Spleen (tissue), 11 donors: ENCODE measurements at regions not wholly inside any gene's neighbourhood (a gene's known extent, or its start where the extent isn't known, plus 50 kb on each side); places are given as distances from the start of the nearest gene placed in this dataset.

ENCODE experiments used
- DNase-seq: peaks from one replicate; pipeline ENCODE4 v3.0.0-alpha.2; 2020
- H3K27ac ChIP-seq, 8 donors: fragments of 200-600 bp; sonication (generic) in 7 of 8; 1 replicate in 4 of 8; 2 replicates in 4 of 8; pipeline versions ENCODE4 v1.5.0 to v1.8.0; 2016 to 2021; ENCODE audit warnings: inconsistent platforms in 4 of 8, mild to moderate bottlenecking in 4 of 8, moderate library complexity in 1 of 8
- H3K27me3 ChIP-seq, 7 donors: fragments of 200-600 bp; sonication (generic) in 6 of 7; replicated peaks in 1 of 7; 1 replicate in 4 of 7; 2 replicates in 3 of 7; pipeline versions ENCODE4 v1.5.0 to v1.8.0; 2016 to 2021; ENCODE audit warnings: inconsistent platforms in 3 of 7, mild to moderate bottlenecking in 1 of 7
- H3K36me3 ChIP-seq, 6 donors: fragments of 200-600 bp; sonication (generic) in 5 of 6; 1 replicate in 4 of 6; 2 replicates in 2 of 6; pipeline versions ENCODE4 v1.5.0 to v1.8.0; 2016 to 2021; ENCODE audit warnings: inconsistent platforms in 2 of 6
- H3K4me1 ChIP-seq, 6 donors: fragments of 200-600 bp; sonication (generic) in 5 of 6; 1 replicate in 3 of 6; 2 replicates in 3 of 6; pipeline versions ENCODE4 v1.5.0 to v1.8.0; 2016 to 2021; ENCODE audit warnings: inconsistent platforms in 3 of 6
- H3K4me3 ChIP-seq, 8 donors: fragments of 200-600 bp; sonication (generic) in 7 of 8; 1 replicate in 4 of 8; 2 replicates in 4 of 8; pipeline versions ENCODE4 v1.5.0 to v1.8.0; 2016 to 2021; ENCODE audit warnings: inconsistent platforms in 4 of 8, mild to moderate bottlenecking in 4 of 8, moderate library complexity in 2 of 8
- H3K9me3 ChIP-seq, 8 donors: fragments of 200-600 bp; sonication (generic) in 7 of 8; 1 replicate in 4 of 8; 2 replicates in 4 of 8; pipeline versions ENCODE4 v1.5.0 to v1.8.0; 2016 to 2021; ENCODE audit warnings: inconsistent platforms in 4 of 8
- CTCF ChIP-seq, 11 experiments: fragments of 200-600 bp in 7 of 11; fragments of 450-650 bp in 4 of 11; sonication (generic) in 4 of 11; IDR thresholded peaks in 8 of 11; conservative IDR thresholded peaks in 3 of 11; 1 replicate in 7 of 11; 2 replicates in 4 of 11; pipeline versions ENCODE4 v1.4.0 to v1.8.0; 2016 to 2021; ENCODE audit warnings: antibody characterized with exemption in 11 of 11, inconsistent platforms in 4 of 11, mild to moderate bottlenecking in 1 of 11
- POLR2A ChIP-seq, 3 donors: fragments of 450-650 bp; IDR thresholded peaks; one replicate each; pipeline ENCODE4 v1.5.1; 2017; ENCODE audit warnings: antibody characterized with exemption in 3 of 3, mild to moderate bottlenecking in 1 of 3
- POLR2AphosphoS5 ChIP-seq, 3 donors: sonication (generic); formaldehyde crosslinking; IDR thresholded peaks; one replicate each; pipeline ENCODE4 v1.5.1; 2017; ENCODE audit warnings: antibody characterized with exemption in 3 of 3
- WGBS, 5 donors: extraction: QIAGEN DNeasy Blood & Tissue Kit in 3 of 5; methylation state at CpG; one replicate each; pipeline versions ENCODE4 v1.1.5 to v1.1.7; 2013 to 2018; 5-methylcytosine and 5-hydroxymethylcytosine counted together
- intact Hi-C: fragments of 100-400 bp; cut with DNase I; formaldehyde crosslinking; loops from one replicate; pipeline ENCODE4 v1.15.0; 2023; ENCODE audit warnings: low total_unique reads
- donor health status: healthy with polysubstance abuse.
- donor health status: DM: no; HTN: no; CAD: no; lungs with moderate emphysema.
- donor health status: DM: no; HTN: no; CAD: no.
- donor health status: Bipolar disorder and iron deficiency.
- donor health status: healthy.
- donor health status: DM: no; HTN: no; CAD: no.
- donor health status: DM: yes; HTN: yes; CAD: no.

- intact Hi-C loops = no loop called here
- no peaks in the 10 kb centered on the region for H3K27me3 ChIP-seq
- peak overlapping the region in 3 of 8 donors; percentile 13 to 34 (median 24) for H3K27ac ChIP-seq
- DNase-seq = no peak
- no peaks in the 10 kb centered on the region for H3K36me3 ChIP-seq
- H3K4me1 ChIP-seq = no peaks in the 10 kb centered on the region
- H3K4me3 ChIP-seq = no peak overlapping the region
- 62 to 78% (median 72%) methylated on average over 5 of the region's 5 CpGs for WGBS, 5 donors
- no peak for TF ChIP-seq POLR2A (IDR thresholded peaks at IDR 0.05)
- no peak for TF ChIP-seq POLR2AphosphoS5 (IDR thresholded peaks at IDR 0.05)
- TF ChIP-seq CTCF (IDR thresholded peaks at IDR 0.05 in 8 of 11, conservative IDR thresholded peaks at IDR 0.05 in 3 of 11) = no peak
- peaks cover 0 to 14% (median 0%) of the 10 kb centered on the region in 8 donors for H3K9me3 ChIP-seq
Measured at GRCh38 chr4:53763813-53764597, 172.7 kb upstream of the LNX1 start.

- Histone ChIP-seq H3K27ac (no peak overlapping the region), H3K4me3 (no peak overlapping the region), H3K27me3 (no peaks in the 10 kb centered on the region), H3K36me3 (no peaks in the 10 kb centered on the region), H3K9me3 (peaks cover 0 to 27% (median 19%) of the 10 kb centered on the region in 8 donors), H3K4me1 (no peaks in the 10 kb centered on the region)
- intact Hi-C loops = no loop called here
- DNase-seq = no peak
- 23 to 86% (median 44%) methylated on average over 1 of the region's 1 CpG for WGBS, 5 donors
- TF ChIP-seq POLR2AphosphoS5 (IDR thresholded peaks at IDR 0.05) = no peak
- TF ChIP-seq POLR2A (IDR thresholded peaks at IDR 0.05) = no peak
- TF ChIP-seq CTCF (IDR thresholded peaks at IDR 0.05 in 8 of 11, conservative IDR thresholded peaks at IDR 0.05 in 3 of 11) = no peak
Measured at GRCh38 chr4:53755656-53756055, 164.4 kb upstream of the LNX1 start.

GRCh38 chr4:53752124-53752523 lies 160.8 kb upstream of the LNX1 start:
- DNase-seq = no peak
- Histone ChIP-seq H3K4me1 (peaks cover 0 to 8% (median 0%) of the 10 kb centered on the region in 6 donors), H3K27ac (no peak overlapping the region), H3K9me3 (peaks cover 0 to 26% (median 19%) of the 10 kb centered on the region in 8 donors), H3K36me3 (no peaks in the 10 kb centered on the region), H3K4me3 (no peak overlapping the region), H3K27me3 (no peaks in the 10 kb centered on the region)
- intact Hi-C loops = no loop called here
- TF ChIP-seq POLR2AphosphoS5 (IDR thresholded peaks at IDR 0.05) = no peak
- TF ChIP-seq POLR2A (IDR thresholded peaks at IDR 0.05) = no peak
- no peak for TF ChIP-seq CTCF (IDR thresholded peaks at IDR 0.05 in 8 of 11, conservative IDR thresholded peaks at IDR 0.05 in 3 of 11)
- 26 to 67% (median 59%) methylated on average over 2 of the region's 2 CpGs for WGBS, 5 donors

GRCh38 chr4:53748328-53748772 lies 157.1 kb upstream of the LNX1 start:
- Histone ChIP-seq H3K27me3 (no peaks in the 10 kb centered on the region), H3K9me3 (peaks cover 0 to 5% (median 0%) of the 10 kb centered on the region in 8 donors), H3K4me3 (no peak overlapping the region), H3K27ac (peak overlapping the region in 4 of 8 donors; percentile 11 to 55 (median 24)), H3K4me1 (peaks cover 0 to 8% (median 0%) of the 10 kb centered on the region in 6 donors), H3K36me3 (no peaks in the 10 kb centered on the region)
- 29 to 56% (median 32%) methylated on average over 2 of the region's 2 CpGs for WGBS, 5 donors
- intact Hi-C loops = no loop called here
- TF ChIP-seq POLR2AphosphoS5 (IDR thresholded peaks at IDR 0.05) (peak in 2 of 3 donors; percentile 46 to 77), POLR2A (IDR thresholded peaks at IDR 0.05) (no peak)
- DNase-seq = peak; percentile 84
